NCI-H128 (cell line): ENCODE measurements at regions not wholly inside any gene's neighbourhood (a gene's known extent, or its start where the extent isn't known, plus 50 kb on each side); places are given as distances from the start of the nearest gene placed in this dataset.

Experiments
- DNase-seq: peaks from one replicate; lab custom pipeline; 2025; ENCODE audit not compliant: unreplicated experiment; lab: John Stamatoyannopoulos, UW

GRCh38 chr10:4137299-4137698 is 352.3 kb upstream of the KLF6 start:
- no peak for DNase-seq

- no peak for DNase-seq
Observed at GRCh38 chr10:4136121-4136520, 351.1 kb upstream of the KLF6 start.

GRCh38 chr10:4132216-4132556 is 347.2 kb upstream of the KLF6 start:
- DNase-seq, result no peak

- no peak for DNase-seq
Observed at GRCh38 chr10:4131407-4132215, 346.6 kb upstream of the KLF6 start.

GRCh38 chr10:4130685-4131084 is 345.7 kb upstream of the KLF6 start:
- DNase-seq, result no peak

GRCh38 chr10:4129866-4130477 is 345.0 kb upstream of the KLF6 start:
- no peak for DNase-seq

GRCh38 chr10:4127518-4128315 is 342.7 kb upstream of the KLF6 start:
- DNase-seq, result no peak

GRCh38 chr10:4125776-4126175 is 340.8 kb upstream of the KLF6 start:
- DNase-seq, result no peak

GRCh38 chr10:4121502-4122380 is 336.7 kb upstream of the KLF6 start:
- no peak for DNase-seq

GRCh38 chr10:4120096-4120853 is 335.3 kb upstream of the KLF6 start:
- DNase-seq, result no peak

- no peak for DNase-seq
Observed at GRCh38 chr10:4119107-4119506, 334.1 kb upstream of the KLF6 start.

GRCh38 chr10:4117604-4118003 is 332.6 kb upstream of the KLF6 start:
- no peak for DNase-seq

- DNase-seq, result no peak
Observed at GRCh38 chr10:4111643-4112042, 326.6 kb upstream of the KLF6 start.

GRCh38 chr10:4109469-4109868 is 324.5 kb upstream of the KLF6 start:
- DNase-seq, result no peak

- no peak for DNase-seq
Observed at GRCh38 chr10:4108693-4109092, 323.7 kb upstream of the KLF6 start.

- no peak for DNase-seq
Observed at GRCh38 chr10:4107285-4107851, 322.4 kb upstream of the KLF6 start.

GRCh38 chr10:4103603-4104002 is 318.6 kb upstream of the KLF6 start:
- DNase-seq, result no peak

GRCh38 chr10:4102802-4103344 is 317.9 kb upstream of the KLF6 start:
- no peak for DNase-seq

- no peak for DNase-seq
Observed at GRCh38 chr10:4101918-4102654, 317.1 kb upstream of the KLF6 start.
